ENCODE measurements at regions not wholly inside any gene's neighbourhood (a gene's known extent, or its start where the extent isn't known, plus 50 kb on each side); places are given as distances from the start of the nearest gene placed in this dataset.

DNA sequence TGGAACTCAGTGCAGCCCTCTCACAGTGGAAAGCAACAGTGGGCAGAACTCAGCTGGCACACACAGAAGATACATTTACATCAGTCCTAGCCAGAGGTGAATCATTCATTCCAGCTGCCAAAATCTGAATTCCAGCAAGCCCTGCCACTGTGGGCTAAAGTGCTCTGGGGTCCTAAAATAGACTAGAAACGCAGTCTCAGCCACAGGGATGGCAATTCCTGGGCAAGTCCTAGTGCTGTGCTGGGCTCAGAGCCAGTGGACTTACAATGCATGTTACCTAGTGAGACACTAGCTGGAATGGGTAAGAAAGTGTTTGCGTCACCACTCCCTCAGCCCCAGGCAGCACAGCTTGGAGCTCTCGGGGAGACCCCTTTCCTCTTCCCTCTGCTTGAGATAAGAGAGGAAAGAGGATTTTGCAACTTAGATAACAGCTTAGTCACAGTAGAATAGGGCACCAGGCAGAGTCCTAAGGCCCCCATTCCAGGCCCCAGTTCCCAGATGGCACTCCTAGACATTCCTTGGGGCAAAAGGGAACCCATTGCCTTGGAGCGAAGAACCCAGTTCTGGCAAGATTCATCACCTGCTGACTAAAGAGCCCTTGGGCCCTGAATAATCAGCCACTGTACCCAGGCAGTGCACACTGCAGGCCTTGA is 592.9 kb downstream of the FSCB start:
- WGBS (ENCODE audit: low lambda C conversion rate) = 18% methylated on average over 3 of the region's 4 CpGs
- no peak overlapping the region for H3K4me2 ChIP-seq
- no peaks in the 10 kb centered on the region for H3K27me3 ChIP-seq (ENCODE audit: insufficient read depth)
- TF ChIP-seq RFX5 (IDR thresholded peaks at IDR 0.05; ENCODE audit: low read length) = no peak
- no peak for TF ChIP-seq PBX3 (IDR thresholded peaks at IDR 0.05)
- TF ChIP-seq TAF1 (IDR thresholded peaks at IDR 0.05; ENCODE audit: borderline replicate concordance, low read depth, low read length) = no peak
- no peaks in the 10 kb centered on the region for H3K36me3 ChIP-seq (replicated peaks in 1 of 2; ENCODE audit: control insufficient read depth in 1 of 2, insufficient read depth in 2 of 2, low read length in 1 of 2)
- H4K20me1 ChIP-seq (ENCODE audit: insufficient read depth) = no peaks in the 10 kb centered on the region
- ChIA-PET POLR2A (no interaction called here), CTCF (no interaction called here)
- no peak overlapping the region for H3K27ac ChIP-seq (ENCODE audit: low read depth in 2 of 2, low read length in 1 of 2)
- H3K79me2 ChIP-seq (ENCODE audit: insufficient read depth) = no peaks in the 10 kb centered on the region
- H3K9me2 ChIP-seq = no peaks in the 10 kb centered on the region
- H3K4me3 ChIP-seq (ENCODE audit: low read depth in 2 of 2, low read length in 1 of 2) = no peak overlapping the region
- H3K4me1 ChIP-seq (ENCODE audit: control insufficient read depth in 1 of 2, insufficient read depth in 2 of 2, low read depth in 1 of 2, low read length in 1 of 2) = no peaks in the 10 kb centered on the region
- DNase-seq = no peak
- no peaks in the 10 kb centered on the region for H3K9me3 ChIP-seq
- H3K9ac ChIP-seq = no peak overlapping the region
- H2AFZ ChIP-seq (ENCODE audit: low read depth) = no peak overlapping the region
- H3F3A ChIP-seq (replicated peaks; ENCODE audit: insufficient read depth) = no peaks in the 10 kb centered on the region

DNA sequence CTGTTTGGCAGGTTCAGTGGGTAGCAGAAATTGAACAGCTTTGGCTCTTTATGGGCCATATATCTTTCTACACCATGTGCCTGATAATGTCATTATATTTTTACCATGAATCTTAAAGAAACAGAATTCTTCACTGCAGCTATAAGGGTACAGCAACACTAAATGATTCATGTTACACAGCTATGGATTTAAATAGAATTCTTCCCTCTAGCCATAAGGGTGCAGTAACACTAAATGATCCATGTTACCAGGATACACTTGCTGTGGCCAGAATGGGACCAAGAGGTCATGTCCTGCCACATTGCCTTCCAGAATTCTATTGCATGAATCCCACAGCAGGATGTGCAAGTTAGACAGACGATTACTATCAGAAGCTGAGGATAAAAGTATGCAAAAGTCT is 603.9 kb downstream of the FSCB start:
- TF ChIP-seq PBX3 (IDR thresholded peaks at IDR 0.05) (no peak), NRF1 (IDR thresholded peaks at IDR 0.05; ENCODE audit: low read depth, low read length) (no peak), SIN3A (IDR thresholded peaks at IDR 0.05; ENCODE audit: borderline replicate concordance, low read depth, low read length) (no peak), IRF3 (IDR thresholded peaks at IDR 0.05; ENCODE audit: low read depth, low read length) (no peak), GATA2 (CRISPR knock-in tag; IDR thresholded peaks at IDR 0.05) (no peak), FOXM1 (IDR thresholded peaks at IDR 0.05; ENCODE audit: low read depth) (no peak), GABPA (IDR thresholded peaks at IDR 0.05; ENCODE audit: low read depth) (no peak)

More for the DNA sequence above, 603.9 kb downstream of the FSCB start:
- no peaks in the 10 kb centered on the region for H3K9me2 ChIP-seq
- DNase-seq = no peak
- no peaks in the 10 kb centered on the region for H3K79me2 ChIP-seq (ENCODE audit: insufficient read depth)
- ChIA-PET CTCF (no interaction called here), POLR2A (no interaction called here)
- H3K9me3 ChIP-seq = no peaks in the 10 kb centered on the region
- H3K27ac ChIP-seq (ENCODE audit: low read depth in 2 of 2, low read length in 1 of 2) = no peak overlapping the region
- no peaks in the 10 kb centered on the region for H3K4me1 ChIP-seq (ENCODE audit: control insufficient read depth in 1 of 2, insufficient read depth in 2 of 2, low read depth in 1 of 2, low read length in 1 of 2)
- H3K27me3 ChIP-seq (ENCODE audit: insufficient read depth) = no peaks in the 10 kb centered on the region
- no peak overlapping the region for H3K9ac ChIP-seq
- 0% methylated on average over 1 of the region's 1 CpG for WGBS (ENCODE audit: low lambda C conversion rate)
- H3K4me3 ChIP-seq (ENCODE audit: low read depth in 2 of 2, low read length in 1 of 2) = no peak overlapping the region
- H4K20me1 ChIP-seq (ENCODE audit: insufficient read depth) = no peaks in the 10 kb centered on the region
- H3K36me3 ChIP-seq (replicated peaks in 1 of 2; ENCODE audit: control insufficient read depth in 1 of 2, insufficient read depth in 2 of 2, low read length in 1 of 2) = no peaks in the 10 kb centered on the region
- H3F3A ChIP-seq (replicated peaks; ENCODE audit: insufficient read depth) = no peaks in the 10 kb centered on the region
- H2AFZ ChIP-seq (ENCODE audit: low read depth) = no peak overlapping the region
- no peak overlapping the region for H3K4me2 ChIP-seq

All from SK-N-SH (cell line).